ENCODE measurements at regions not wholly inside any gene's neighbourhood (a gene's known extent, or its start where the extent isn't known, plus 50 kb on each side); places are given as distances from the start of the nearest gene placed in this dataset.
A peak's percentile ranks its signal among the peaks of the same experiment; 100 is the strongest.

DNA sequence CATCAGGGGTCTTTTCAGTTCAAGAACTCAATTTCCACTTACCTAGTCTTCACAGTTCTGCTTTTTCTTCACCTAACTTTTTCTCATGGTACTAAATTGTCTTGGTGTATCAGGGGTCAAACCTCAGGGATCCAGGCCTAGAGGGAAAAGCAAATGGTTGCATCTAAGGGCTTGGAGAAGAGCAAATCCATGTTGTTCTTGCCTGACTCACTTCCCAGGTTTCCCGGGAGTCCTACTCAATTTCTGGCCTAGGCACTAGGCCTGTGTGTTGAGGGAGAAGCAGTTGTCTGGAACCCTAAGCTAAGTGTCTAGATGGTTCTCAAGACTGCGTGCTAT lies 191.9 kb upstream of the STK26 start (continued):
- TF ChIP-seq, protein P1, sequence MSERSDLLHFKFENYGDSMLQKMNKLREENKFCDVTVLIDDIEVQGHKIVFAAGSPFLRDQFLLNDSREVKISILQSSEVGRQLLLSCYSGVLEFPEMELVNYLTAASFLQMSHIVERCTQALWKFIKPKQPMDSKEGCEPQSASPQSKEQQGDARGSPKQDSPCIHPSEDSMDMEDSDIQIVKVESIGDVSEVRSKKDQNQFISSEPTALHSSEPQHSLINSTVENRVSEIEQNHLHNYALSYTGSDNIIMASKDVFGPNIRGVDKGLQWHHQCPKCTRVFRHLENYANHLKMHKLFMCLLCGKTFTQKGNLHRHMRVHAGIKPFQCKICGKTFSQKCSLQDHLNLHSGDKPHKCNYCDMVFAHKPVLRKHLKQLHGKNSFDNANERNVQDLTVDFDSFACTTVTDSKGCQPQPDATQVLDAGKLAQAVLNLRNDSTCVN (tag by site-specific recombination; optimal IDR thresholded peaks at IDR 0.05) = no peak
- TF ChIP-seq, protein P2, sequence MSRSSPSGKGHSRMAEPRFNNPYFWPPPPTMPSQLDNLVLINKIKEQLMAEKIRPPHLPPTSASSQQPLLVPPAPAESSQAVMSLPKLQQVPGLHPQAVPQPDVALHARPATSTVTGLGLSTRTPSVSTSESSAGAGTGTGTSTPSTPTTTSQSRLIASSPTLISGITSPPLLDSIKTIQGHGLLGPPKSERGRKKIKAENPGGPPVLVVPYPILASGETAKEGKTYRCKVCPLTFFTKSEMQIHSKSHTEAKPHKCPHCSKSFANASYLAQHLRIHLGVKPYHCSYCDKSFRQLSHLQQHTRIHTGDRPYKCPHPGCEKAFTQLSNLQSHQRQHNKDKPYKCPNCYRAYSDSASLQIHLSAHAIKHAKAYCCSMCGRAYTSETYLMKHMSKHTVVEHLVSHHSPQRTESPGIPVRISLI (tag by site-specific recombination; IDR thresholded peaks at IDR 0.05) = no peak; the same call in 1 of the 2 replicates
- peak; percentile 85 for TF ChIP-seq ZBTB48 (tag by site-specific recombination; IDR thresholded peaks at IDR 0.05)
- TF ChIP-seq TRIM28 (IDR thresholded peaks at IDR 0.05; ENCODE audit: borderline replicate concordance, low read length) = peak; percentile 42; the same call in 1 of the 2 replicates
- 0 out of 2 replicates have a peak, but pooled peaks have one; percentile 9 for TF ChIP-seq GFI1B (tag by site-specific recombination; IDR thresholded peaks at IDR 0.05)
- no peak for TF ChIP-seq ZNF555 (tag by site-specific recombination; conservative IDR thresholded peaks at IDR 0.05)
- TF ChIP-seq, protein P3, sequence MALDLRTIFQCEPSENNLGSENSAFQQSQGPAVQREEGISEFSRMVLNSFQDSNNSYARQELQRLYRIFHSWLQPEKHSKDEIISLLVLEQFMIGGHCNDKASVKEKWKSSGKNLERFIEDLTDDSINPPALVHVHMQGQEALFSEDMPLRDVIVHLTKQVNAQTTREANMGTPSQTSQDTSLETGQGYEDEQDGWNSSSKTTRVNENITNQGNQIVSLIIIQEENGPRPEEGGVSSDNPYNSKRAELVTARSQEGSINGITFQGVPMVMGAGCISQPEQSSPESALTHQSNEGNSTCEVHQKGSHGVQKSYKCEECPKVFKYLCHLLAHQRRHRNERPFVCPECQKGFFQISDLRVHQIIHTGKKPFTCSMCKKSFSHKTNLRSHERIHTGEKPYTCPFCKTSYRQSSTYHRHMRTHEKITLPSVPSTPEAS (tag by site-specific recombination; IDR thresholded peaks at IDR 0.05) = no peak
- TF ChIP-seq ZBTB21 (tag by site-specific recombination; IDR thresholded peaks at IDR 0.05) = peak; percentile 3; the same call in 1 of the 2 replicates
- TF ChIP-seq, protein P4, sequence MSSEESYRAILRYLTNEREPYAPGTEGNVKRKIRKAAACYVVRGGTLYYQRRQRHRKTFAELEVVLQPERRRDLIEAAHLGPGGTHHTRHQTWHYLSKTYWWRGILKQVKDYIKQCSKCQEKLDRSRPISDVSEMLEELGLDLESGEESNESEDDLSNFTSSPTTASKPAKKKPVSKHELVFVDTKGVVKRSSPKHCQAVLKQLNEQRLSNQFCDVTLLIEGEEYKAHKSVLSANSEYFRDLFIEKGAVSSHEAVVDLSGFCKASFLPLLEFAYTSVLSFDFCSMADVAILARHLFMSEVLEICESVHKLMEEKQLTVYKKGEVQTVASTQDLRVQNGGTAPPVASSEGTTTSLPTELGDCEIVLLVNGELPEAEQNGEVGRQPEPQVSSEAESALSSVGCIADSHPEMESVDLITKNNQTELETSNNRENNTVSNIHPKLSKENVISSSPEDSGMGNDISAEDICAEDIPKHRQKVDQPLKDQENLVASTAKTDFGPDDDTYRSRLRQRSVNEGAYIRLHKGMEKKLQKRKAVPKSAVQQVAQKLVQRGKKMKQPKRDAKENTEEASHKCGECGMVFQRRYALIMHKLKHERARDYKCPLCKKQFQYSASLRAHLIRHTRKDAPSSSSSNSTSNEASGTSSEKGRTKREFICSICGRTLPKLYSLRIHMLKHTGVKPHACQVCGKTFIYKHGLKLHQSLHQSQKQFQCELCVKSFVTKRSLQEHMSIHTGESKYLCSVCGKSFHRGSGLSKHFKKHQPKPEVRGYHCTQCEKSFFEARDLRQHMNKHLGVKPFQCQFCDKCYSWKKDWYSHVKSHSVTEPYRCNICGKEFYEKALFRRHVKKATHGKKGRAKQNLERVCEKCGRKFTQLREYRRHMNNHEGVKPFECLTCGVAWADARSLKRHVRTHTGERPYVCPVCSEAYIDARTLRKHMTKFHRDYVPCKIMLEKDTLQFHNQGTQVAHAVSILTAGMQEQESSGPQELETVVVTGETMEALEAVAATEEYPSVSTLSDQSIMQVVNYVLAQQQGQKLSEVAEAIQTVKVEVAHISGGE (tag by site-specific recombination; conservative IDR thresholded peaks at IDR 0.05; ENCODE audit: low read depth) = no peak
- TF ChIP-seq ZNF211 (tag by site-specific recombination; IDR thresholded peaks at IDR 0.05; ENCODE audit: low read depth) = no peak
- TF ChIP-seq, protein P5, sequence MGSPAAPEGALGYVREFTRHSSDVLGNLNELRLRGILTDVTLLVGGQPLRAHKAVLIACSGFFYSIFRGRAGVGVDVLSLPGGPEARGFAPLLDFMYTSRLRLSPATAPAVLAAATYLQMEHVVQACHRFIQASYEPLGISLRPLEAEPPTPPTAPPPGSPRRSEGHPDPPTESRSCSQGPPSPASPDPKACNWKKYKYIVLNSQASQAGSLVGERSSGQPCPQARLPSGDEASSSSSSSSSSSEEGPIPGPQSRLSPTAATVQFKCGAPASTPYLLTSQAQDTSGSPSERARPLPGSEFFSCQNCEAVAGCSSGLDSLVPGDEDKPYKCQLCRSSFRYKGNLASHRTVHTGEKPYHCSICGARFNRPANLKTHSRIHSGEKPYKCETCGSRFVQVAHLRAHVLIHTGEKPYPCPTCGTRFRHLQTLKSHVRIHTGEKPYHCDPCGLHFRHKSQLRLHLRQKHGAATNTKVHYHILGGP (tag by site-specific recombination; IDR thresholded peaks at IDR 0.05) = no peak
- TF ChIP-seq, protein P6, sequence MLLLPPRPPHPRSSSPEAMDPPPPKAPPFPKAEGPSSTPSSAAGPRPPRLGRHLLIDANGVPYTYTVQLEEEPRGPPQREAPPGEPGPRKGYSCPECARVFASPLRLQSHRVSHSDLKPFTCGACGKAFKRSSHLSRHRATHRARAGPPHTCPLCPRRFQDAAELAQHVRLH (tag by site-specific recombination; IDR thresholded peaks at IDR 0.05) = no peak
- no peak for TF ChIP-seq ZNF157 (tag by site-specific recombination; IDR thresholded peaks at IDR 0.05)
- TF ChIP-seq ZNF549 (tag by site-specific recombination; IDR thresholded peaks at IDR 0.05) = no peak
- no peak; the same call in 1 of the 2 replicates for TF ChIP-seq ZNF391 (tag by site-specific recombination; IDR thresholded peaks at IDR 0.05; ENCODE audit: borderline replicate concordance, low read depth)
- no peak for TF ChIP-seq ZNF404 (tag by site-specific recombination; IDR thresholded peaks at IDR 0.05)
- no peak for TF ChIP-seq ZNF350 (tag by site-specific recombination; IDR thresholded peaks at IDR 0.05)
- TF ChIP-seq, protein P7, sequence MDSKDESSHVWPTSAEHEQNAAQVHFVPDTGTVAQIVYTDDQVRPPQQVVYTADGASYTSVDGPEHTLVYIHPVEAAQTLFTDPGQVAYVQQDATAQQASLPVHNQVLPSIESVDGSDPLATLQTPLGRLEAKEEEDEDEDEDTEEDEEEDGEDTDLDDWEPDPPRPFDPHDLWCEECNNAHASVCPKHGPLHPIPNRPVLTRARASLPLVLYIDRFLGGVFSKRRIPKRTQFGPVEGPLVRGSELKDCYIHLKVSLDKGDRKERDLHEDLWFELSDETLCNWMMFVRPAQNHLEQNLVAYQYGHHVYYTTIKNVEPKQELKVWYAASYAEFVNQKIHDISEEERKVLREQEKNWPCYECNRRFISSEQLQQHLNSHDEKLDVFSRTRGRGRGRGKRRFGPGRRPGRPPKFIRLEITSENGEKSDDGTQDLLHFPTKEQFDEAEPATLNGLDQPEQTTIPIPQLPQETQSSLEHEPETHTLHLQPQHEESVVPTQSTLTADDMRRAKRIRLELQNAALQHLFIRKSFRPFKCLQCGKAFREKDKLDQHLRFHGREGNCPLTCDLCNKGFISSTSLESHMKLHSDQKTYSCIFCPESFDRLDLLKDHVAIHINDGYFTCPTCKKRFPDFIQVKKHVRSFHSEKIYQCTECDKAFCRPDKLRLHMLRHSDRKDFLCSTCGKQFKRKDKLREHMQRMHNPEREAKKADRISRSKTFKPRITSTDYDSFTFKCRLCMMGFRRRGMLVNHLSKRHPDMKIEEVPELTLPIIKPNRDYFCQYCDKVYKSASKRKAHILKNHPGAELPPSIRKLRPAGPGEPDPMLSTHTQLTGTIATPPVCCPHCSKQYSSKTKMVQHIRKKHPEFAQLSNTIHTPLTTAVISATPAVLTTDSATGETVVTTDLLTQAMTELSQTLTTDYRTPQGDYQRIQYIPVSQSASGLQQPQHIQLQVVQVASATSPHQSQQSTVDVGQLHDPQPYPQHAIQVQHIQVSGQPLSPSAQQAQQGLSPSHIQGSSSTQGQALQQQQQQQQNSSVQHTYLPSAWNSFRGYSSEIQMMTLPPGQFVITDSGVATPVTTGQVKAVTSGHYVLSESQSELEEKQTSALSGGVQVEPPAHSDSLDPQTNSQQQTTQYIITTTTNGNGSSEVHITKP (tag by site-specific recombination; IDR thresholded peaks at IDR 0.05) = peak; percentile 97; the same call in 1 of the 2 replicates
- no peak for TF ChIP-seq ZNF830 (tag by site-specific recombination; IDR thresholded peaks at IDR 0.05; ENCODE audit: low read depth)
- TF ChIP-seq, protein P8, sequence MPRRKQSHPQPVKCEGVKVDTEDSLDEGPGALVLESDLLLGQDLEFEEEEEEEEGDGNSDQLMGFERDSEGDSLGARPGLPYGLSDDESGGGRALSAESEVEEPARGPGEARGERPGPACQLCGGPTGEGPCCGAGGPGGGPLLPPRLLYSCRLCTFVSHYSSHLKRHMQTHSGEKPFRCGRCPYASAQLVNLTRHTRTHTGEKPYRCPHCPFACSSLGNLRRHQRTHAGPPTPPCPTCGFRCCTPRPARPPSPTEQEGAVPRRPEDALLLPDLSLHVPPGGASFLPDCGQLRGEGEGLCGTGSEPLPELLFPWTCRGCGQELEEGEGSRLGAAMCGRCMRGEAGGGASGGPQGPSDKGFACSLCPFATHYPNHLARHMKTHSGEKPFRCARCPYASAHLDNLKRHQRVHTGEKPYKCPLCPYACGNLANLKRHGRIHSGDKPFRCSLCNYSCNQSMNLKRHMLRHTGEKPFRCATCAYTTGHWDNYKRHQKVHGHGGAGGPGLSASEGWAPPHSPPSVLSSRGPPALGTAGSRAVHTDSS (tag by site-specific recombination; IDR thresholded peaks at IDR 0.05) = 0 out of 2 replicates have a peak, but pooled peaks have one; percentile 5
- TF ChIP-seq, protein P9, sequence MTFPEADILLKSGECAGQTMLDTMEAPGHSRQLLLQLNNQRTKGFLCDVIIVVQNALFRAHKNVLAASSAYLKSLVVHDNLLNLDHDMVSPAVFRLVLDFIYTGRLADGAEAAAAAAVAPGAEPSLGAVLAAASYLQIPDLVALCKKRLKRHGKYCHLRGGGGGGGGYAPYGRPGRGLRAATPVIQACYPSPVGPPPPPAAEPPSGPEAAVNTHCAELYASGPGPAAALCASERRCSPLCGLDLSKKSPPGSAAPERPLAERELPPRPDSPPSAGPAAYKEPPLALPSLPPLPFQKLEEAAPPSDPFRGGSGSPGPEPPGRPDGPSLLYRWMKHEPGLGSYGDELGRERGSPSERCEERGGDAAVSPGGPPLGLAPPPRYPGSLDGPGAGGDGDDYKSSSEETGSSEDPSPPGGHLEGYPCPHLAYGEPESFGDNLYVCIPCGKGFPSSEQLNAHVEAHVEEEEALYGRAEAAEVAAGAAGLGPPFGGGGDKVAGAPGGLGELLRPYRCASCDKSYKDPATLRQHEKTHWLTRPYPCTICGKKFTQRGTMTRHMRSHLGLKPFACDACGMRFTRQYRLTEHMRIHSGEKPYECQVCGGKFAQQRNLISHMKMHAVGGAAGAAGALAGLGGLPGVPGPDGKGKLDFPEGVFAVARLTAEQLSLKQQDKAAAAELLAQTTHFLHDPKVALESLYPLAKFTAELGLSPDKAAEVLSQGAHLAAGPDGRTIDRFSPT (tag by site-specific recombination; IDR thresholded peaks at IDR 0.05) = no peak
- no peak for TF ChIP-seq ZBTB1 (tag by site-specific recombination; IDR thresholded peaks at IDR 0.05)
- TF ChIP-seq RBAK (tag by site-specific recombination; IDR thresholded peaks at IDR 0.05) = no peak
- TF ChIP-seq ZNF140 (tag by site-specific recombination; IDR thresholded peaks at IDR 0.05) = no peak

Measured in HEK293 (cell line).